WTC11 (cell line): ENCODE measurements at regions not wholly inside any gene's neighbourhood (a gene's known extent, or its start where the extent isn't known, plus 50 kb on each side); places are given as distances from the start of the nearest gene placed in this dataset.

Source experiments
- ATAC-seq: fragments of 200-7000 bp; cut with Tn5 transposase; 2 replicates; pipeline ENCODE4 v1.10.0; 2021; ENCODE audit warnings: mild to moderate bottlenecking, moderate library complexity
- CTCF ChIA-PET: fragments of 300-600 bp; sonication (Branson Sonifier 250); formaldehyde crosslinking; loops from one replicate; lab custom pipeline; 2021; ENCODE audit warnings: antibody characterized with exemption; lab: Charles Lee
- POLR2A ChIA-PET: fragments of 350-600 bp; sonication (Branson Sonifier 250); formaldehyde crosslinking; loops from one replicate; lab custom pipeline; 2021; ENCODE audit warnings: antibody characterized with exemption; lab: Charles Lee
- DNase-seq: peaks from one replicate; pipeline ENCODE4 v3.0.0; 2021; ENCODE audit warnings: low spot score
- H3K27ac Mint-ChIP-seq: 2 replicates; pipeline ENCODE4 v1.8.0; 2021; ENCODE audit warnings: mixed read lengths
- H3K27me3 Mint-ChIP-seq: 2 replicates; pipeline ENCODE4 v1.8.0; 2021; ENCODE audit warnings: low read depth, mild to moderate bottlenecking, moderate library complexity, mixed read lengths
- H3K36me3 Mint-ChIP-seq: 2 replicates; pipeline ENCODE4 v1.8.0; 2021; ENCODE audit warnings: mixed read lengths
- H3K4me1 Mint-ChIP-seq: 2 replicates; pipeline ENCODE4 v1.8.0; 2022; ENCODE audit warnings: mixed read lengths
- H3K4me3 Mint-ChIP-seq: 2 replicates; pipeline ENCODE4 v1.8.0; 2021; ENCODE audit warnings: mild to moderate bottlenecking, moderate library complexity, mixed read lengths
- H3K9me3 Mint-ChIP-seq: 2 replicates; pipeline ENCODE4 v1.8.0; 2021; ENCODE audit warnings: mixed read lengths
- E2F4 ChIP-seq: sonication (generic); formaldehyde crosslinking; IDR thresholded peaks from 2 replicates; pipeline ENCODE4 v1.8.1; 2022; ENCODE audit warnings: low read depth, mild to moderate bottlenecking, moderate library complexity, missing genetic modification reagents, borderline replicate concordance
- ELF4 ChIP-seq: sonication (generic); formaldehyde crosslinking; IDR thresholded peaks from 2 replicates; pipeline ENCODE4 v1.8.1; 2022; ENCODE audit warnings: low read depth, mild to moderate bottlenecking, moderate library complexity, missing genetic modification reagents
- EMX1 ChIP-seq: fragments of 250-450 bp; sonication (Bioruptor Pico); IDR thresholded peaks from 2 replicates; pipeline ENCODE4 v1.8.0; 2021; ENCODE audit warnings: mild to moderate bottlenecking
- ERG ChIP-seq: fragments of 250-450 bp; sonication (Bioruptor Pico); IDR thresholded peaks from 2 replicates; pipeline ENCODE4 v1.8.0; 2021; ENCODE audit warnings: mild to moderate bottlenecking
- ESRRA ChIP-seq: sonication (generic); formaldehyde crosslinking; IDR thresholded peaks from 2 replicates; pipeline ENCODE4 v1.8.1; 2022; ENCODE audit warnings: mild to moderate bottlenecking, missing genetic modification reagents, borderline replicate concordance
- FOXP1 ChIP-seq: sonication (generic); formaldehyde crosslinking; IDR thresholded peaks from 2 replicates; pipeline ENCODE4 v1.8.0; 2022; ENCODE audit warnings: missing genetic modification reagents, mild to moderate bottlenecking, moderate library complexity, borderline replicate concordance
- IRF2 ChIP-seq: sonication (generic); formaldehyde crosslinking; IDR thresholded peaks from 2 replicates; pipeline ENCODE4 v1.8.0; 2022; ENCODE audit warnings: low read depth, missing genetic modification reagents, borderline replicate concordance
- NR3C1 ChIP-seq: sonication (generic); formaldehyde crosslinking; conservative IDR thresholded peaks from 2 replicates; pipeline ENCODE4 v1.8.1; 2023; ENCODE audit warnings: low read depth, mild to moderate bottlenecking, missing genetic modification reagents
- PREB ChIP-seq: sonication (generic); formaldehyde crosslinking; IDR thresholded peaks from 2 replicates; pipeline ENCODE4 v1.8.1; 2022; ENCODE audit warnings: mild to moderate bottlenecking, missing genetic modification reagents, moderate library complexity, borderline replicate concordance
- SMAD4 ChIP-seq: sonication (generic); formaldehyde crosslinking; IDR thresholded peaks from 2 replicates; pipeline ENCODE4 v1.8.0; 2022; ENCODE audit warnings: mild to moderate bottlenecking, missing genetic modification reagents
- SP1 ChIP-seq: sonication (generic); formaldehyde crosslinking; conservative IDR thresholded peaks from 2 replicates; pipeline ENCODE4 v1.8.1; 2022; ENCODE audit warnings: missing genetic modification reagents
- TEAD1 ChIP-seq: sonication (generic); formaldehyde crosslinking; IDR thresholded peaks from 2 replicates; pipeline ENCODE4 v1.8.0; 2022; ENCODE audit warnings: mild to moderate bottlenecking, missing genetic modification reagents
- USF1 ChIP-seq: sonication (generic); formaldehyde crosslinking; IDR thresholded peaks from 2 replicates; pipeline ENCODE4 v1.8.0; 2022; ENCODE audit warnings: mild to moderate bottlenecking, missing genetic modification reagents
- ZBTB43 ChIP-seq: sonication (generic); formaldehyde crosslinking; IDR thresholded peaks from 2 replicates; pipeline ENCODE4 v1.8.1; 2023; ENCODE audit warnings: mild to moderate bottlenecking, missing genetic modification reagents
- ZNF138 ChIP-seq: sonication (generic); formaldehyde crosslinking; conservative IDR thresholded peaks from 2 replicates; pipeline ENCODE4 v1.8.1; 2022; ENCODE audit warnings: mild to moderate bottlenecking, moderate library complexity, missing genetic modification reagents
- ZNF281 ChIP-seq: sonication (generic); formaldehyde crosslinking; IDR thresholded peaks from 2 replicates; pipeline ENCODE4 v1.8.0; 2023; ENCODE audit warnings: mild to moderate bottlenecking, missing genetic modification reagents
- ZNF317 ChIP-seq: sonication (generic); formaldehyde crosslinking; IDR thresholded peaks from 2 replicates; pipeline ENCODE4 v1.8.1; 2023; ENCODE audit warnings: low read depth, mild to moderate bottlenecking, moderate library complexity, missing genetic modification reagents, borderline replicate concordance
- ZNF425 ChIP-seq: fragments of 250-450 bp; sonication (Bioruptor Pico); conservative IDR thresholded peaks from 2 replicates; pipeline ENCODE4 v1.9.0; 2021; ENCODE audit warnings: mild to moderate bottlenecking

GRCh38 chr5:129378961-129379360 lies 81.1 kb upstream of the ADAMTS19 start (continued):
- TF ChIP-seq ERG (CRISPR knock-in tag) (no peak), TEAD1 (no peak), ZBTB43 (CRISPR knock-in tag) (no peak), ZNF425 (CRISPR knock-in tag) (no peak), ELF4 (CRISPR knock-in tag) (no peak), IRF2 (CRISPR knock-in tag) (no peak), USF1 (CRISPR knock-in tag) (no peak)

- no peaks in the 10 kb centered on the region for H3K9me3 Mint-ChIP-seq
- ChIA-PET POLR2A (interaction anchor here (0.6 kb wide), 1 partner anchor 19 kb away, joined by 4 read pairs; no protein-coding TSS in a partner anchor), CTCF (no interaction called here)
- H3K36me3 Mint-ChIP-seq, result no peaks in the 10 kb centered on the region
- 0 out of 2 replicates have a peak, but pooled peaks have one; percentile 28 for ATAC-seq
- no peak for DNase-seq
- peak overlapping the region; percentile 25; the same call in 1 of the 2 replicates for H3K27ac Mint-ChIP-seq
- H3K4me3 Mint-ChIP-seq, result no peak overlapping the region
- TF ChIP-seq ZNF317 (CRISPR knock-in tag) (no peak), ZNF138 (no peak), FOXP1 (no peak), SP1 (CRISPR knock-in tag) (no peak), SMAD4 (CRISPR knock-in tag) (no peak), ESRRA (CRISPR knock-in tag) (no peak)
- H3K4me1 Mint-ChIP-seq, result peaks cover 15% of the 10 kb centered on the region; the same call in 1 of the 2 replicates
- no peaks in the 10 kb centered on the region for H3K27me3 Mint-ChIP-seq
Measured at GRCh38 chr5:129379406-129379805, 80.7 kb upstream of the ADAMTS19 start.

- Mint-ChIP-seq H3K4me1 (peaks cover 18% of the 10 kb centered on the region; the same call in 1 of the 2 replicates), H3K4me3 (no peak overlapping the region), H3K36me3 (no peaks in the 10 kb centered on the region), H3K27ac (no peak overlapping the region; the same call in 1 of the 2 replicates), H3K27me3 (no peaks in the 10 kb centered on the region), H3K9me3 (no peaks in the 10 kb centered on the region)
- POLR2A ChIA-PET, result no interaction called here
- ATAC-seq (no peak), DNase-seq (no peak)
- CTCF ChIA-PET, result no interaction called here
- TF ChIP-seq PREB (CRISPR knock-in tag) (no peak), NR3C1 (CRISPR knock-in tag) (no peak), E2F4 (no peak), ZNF281 (CRISPR knock-in tag) (no peak), EMX1 (CRISPR knock-in tag) (no peak), ZNF317 (CRISPR knock-in tag) (no peak)
Measured at GRCh38 chr5:129382921-129383672, 77.0 kb upstream of the ADAMTS19 start.
